H1 (cell line): ENCODE measurements at regions not wholly inside any gene's neighbourhood (a gene's known extent, or its start where the extent isn't known, plus 50 kb on each side); places are given as distances from the start of the nearest gene placed in this dataset.

Source experiments
- CTCF ChIA-PET: fragments of 300-600 bp; sonication (Branson Sonifier 250); formaldehyde crosslinking; loops from one replicate; lab custom pipeline; 2021; ENCODE audit not compliant: partially characterized antibody; lab: Charles Lee
- POLR2A ChIA-PET: fragments of 300-600 bp; sonication (Branson Sonifier 250); formaldehyde crosslinking; loops from one replicate; lab custom pipeline; 2021; ENCODE audit warnings: inconsistent platforms; ENCODE audit not compliant: partially characterized antibody; lab: Charles Lee
- DNase-seq, 2 experiments: peaks; one replicate each; pipeline versions ENCODE4 v3.0.0 to v3.0.0-alpha.2; 2010 to 2022; ENCODE audit warnings: low spot score in 2 of 2, low read depth in 1 of 2, mixed read lengths in 1 of 2
- FAIRE-seq: peaks from 2 replicates; lab custom pipeline; 2011; peaks lifted over from hg19 to GRCh38; lab: Jason Lieb, UNC
- H2AFZ ChIP-seq: 2 replicates; pipeline ENCODE4 v1.8.1; 2012; ENCODE audit warnings: low read length, inconsistent platforms
- H2AK5ac ChIP-seq: 2 replicates; pipeline ENCODE4 v1.6.1; 2013; ENCODE audit warnings: low read depth, low read length
- H2BK120ac ChIP-seq: replicated peaks from 2 replicates; pipeline ENCODE3; 2013; ENCODE audit warnings: low read depth, low read length, inconsistent platforms
- H2BK12ac ChIP-seq: 2 replicates; pipeline ENCODE4 v1.6.1; 2013; ENCODE audit warnings: low read depth, low read length
- H2BK15ac ChIP-seq: 2 replicates; pipeline ENCODE4 v1.6.1; 2013; ENCODE audit warnings: low read length
- H2BK20ac ChIP-seq: 2 replicates; pipeline ENCODE4 v1.6.1; 2013; ENCODE audit warnings: low read length
- H2BK5ac ChIP-seq: 2 replicates; pipeline ENCODE4 v1.6.1; 2013; ENCODE audit warnings: low read depth, low read length
- H3K14ac ChIP-seq: 2 replicates; pipeline ENCODE4 v1.6.1; 2013; ENCODE audit warnings: inconsistent platforms; ENCODE audit not compliant: insufficient read length
- H3K18ac ChIP-seq: 2 replicates; pipeline ENCODE4 v1.6.1; 2013; ENCODE audit warnings: low read length; ENCODE audit errors: extremely low read depth
- H3K23ac ChIP-seq: 2 replicates; pipeline ENCODE4 v1.6.1; 2013; ENCODE audit warnings: inconsistent platforms; ENCODE audit not compliant: insufficient read length
- H3K23me2 ChIP-seq: 2 replicates; pipeline ENCODE4 v1.6.1; 2013; ENCODE audit warnings: low read depth, low read length
- H3K27ac ChIP-seq: 2 replicates; pipeline ENCODE4 v1.6.1; 2011; ENCODE audit warnings: low read depth, low read length, inconsistent platforms
- H3K27me3 ChIP-seq, 4 experiments: replicated peaks in 1 of 4; 1 replicate in 1 of 4; 2 replicates in 3 of 4; pipeline versions ENCODE4 v1.6.1 to v1.8.1; 2011 to 2013; ENCODE audit warnings: low read length in 3 of 4, mild to moderate bottlenecking in 3 of 4, inconsistent platforms in 2 of 4, mixed read lengths in 2 of 4, moderate library complexity in 1 of 4; ENCODE audit not compliant: control insufficient read depth in 3 of 4, insufficient read depth in 3 of 4; ENCODE audit errors: extremely low read depth in 1 of 4
- H3K36me3 ChIP-seq, 4 experiments: 2 replicates each; pipeline versions ENCODE4 v1.6.1 to v1.8.1; 2011 to 2013; ENCODE audit warnings: mild to moderate bottlenecking in 4 of 4, low read length in 3 of 4, moderate library complexity in 2 of 4, control low read depth in 1 of 4, inconsistent platforms in 1 of 4; ENCODE audit not compliant: insufficient read depth in 4 of 4, control insufficient read depth in 2 of 4
- H3K4ac ChIP-seq: replicated peaks from 2 replicates; pipeline ENCODE3; 2013; ENCODE audit warnings: low read length, low read depth, mixed read lengths, inconsistent platforms; ENCODE audit not compliant: insufficient read length
- H3K4me1 ChIP-seq, 4 experiments: replicated peaks in 1 of 4; 1 replicate in 1 of 4; 2 replicates in 3 of 4; pipeline versions ENCODE4 v1.6.1 to v1.8.1; 2011 to 2013; ENCODE audit warnings: low read length in 3 of 4, inconsistent platforms in 2 of 4, mixed read lengths in 1 of 4; ENCODE audit not compliant: insufficient read depth in 4 of 4, control insufficient read depth in 3 of 4
- H3K4me2 ChIP-seq, 2 experiments: 2 replicates each; pipeline versions ENCODE4 v1.6.1 to v1.8.1; 2011 to 2013; ENCODE audit warnings: low read depth in 2 of 2, low read length in 2 of 2, control low read depth in 1 of 2, inconsistent platforms in 1 of 2, mild to moderate bottlenecking in 1 of 2; ENCODE audit not compliant: insufficient read depth in 1 of 2
- H3K4me3 ChIP-seq, 4 experiments: fragments of 200-600, 300-600 bp in 1 of 4; sonication (generic), shearing (Covaris generic), sonication (Bioruptor Twin) in 1 of 4; 2 replicates each; pipeline versions ENCODE4 v1.5.1 to v1.8.1; 2011 to 2016; ENCODE audit warnings: low read length in 4 of 4, low read depth in 3 of 4, control low read depth in 2 of 4, inconsistent platforms in 2 of 4, mild to moderate bottlenecking in 2 of 4, mixed read lengths in 1 of 4, moderate library complexity in 1 of 4; ENCODE audit not compliant: insufficient read depth in 2 of 4; ENCODE audit errors: extremely low read depth in 1 of 4
- H3K56ac ChIP-seq: replicated peaks from 2 replicates; pipeline ENCODE3; 2013; ENCODE audit warnings: low read depth, mild to moderate bottlenecking, mixed read lengths, low read length, inconsistent platforms; ENCODE audit not compliant: insufficient read length
- H3K79me1 ChIP-seq: 2 replicates; pipeline ENCODE4 v1.6.1; 2013; ENCODE audit warnings: low read depth, low read length, control low read depth
- H3K79me2 ChIP-seq, 2 experiments: 2 replicates each; pipeline versions ENCODE4 v1.6.1 to v1.8.1; 2012 to 2013; ENCODE audit warnings: low read length in 2 of 2, mild to moderate bottlenecking in 2 of 2, inconsistent platforms in 1 of 2; ENCODE audit not compliant: insufficient read depth in 2 of 2, control insufficient read depth in 1 of 2
- H3K9ac ChIP-seq, 4 experiments: replicated peaks in 1 of 4; 1 replicate in 1 of 4; 2 replicates in 3 of 4; pipeline versions ENCODE4 v1.6.1 to v1.8.1; 2011 to 2013; ENCODE audit warnings: low read depth in 3 of 4, low read length in 3 of 4, control low read depth in 2 of 4, mild to moderate bottlenecking in 2 of 4, moderate library complexity in 2 of 4, inconsistent platforms in 1 of 4; ENCODE audit errors: extremely low read depth in 1 of 4
- H3K9me3 ChIP-seq, 2 experiments: 2 replicates each; pipeline versions ENCODE4 v1.6.1 to v1.8.1; 2012 to 2013; ENCODE audit warnings: mild to moderate bottlenecking in 2 of 2, moderate library complexity in 2 of 2, control low read depth in 1 of 2, inconsistent platforms in 1 of 2, low read depth in 1 of 2, low read length in 1 of 2, mixed read lengths in 1 of 2; ENCODE audit not compliant: insufficient read depth in 2 of 2
- H4K20me1 ChIP-seq, 2 experiments: replicated peaks in 1 of 2; 2 replicates each; pipeline versions ENCODE3 to v1.8.1; 2011 to 2013; ENCODE audit warnings: inconsistent platforms in 2 of 2, low read length in 2 of 2, mild to moderate bottlenecking in 1 of 2; ENCODE audit not compliant: insufficient read depth in 2 of 2, control insufficient read depth in 1 of 2
- H4K5ac ChIP-seq: 2 replicates; pipeline ENCODE4 v1.6.1; 2013; ENCODE audit warnings: low read length, low read depth, mixed read lengths, inconsistent platforms; ENCODE audit not compliant: insufficient read length
- H4K8ac ChIP-seq: 2 replicates; pipeline ENCODE4 v1.8.0; 2013; ENCODE audit warnings: mild to moderate bottlenecking, moderate library complexity, low read length, inconsistent platforms; ENCODE audit not compliant: insufficient read depth; ENCODE audit errors: extremely low read depth
- H4K91ac ChIP-seq: replicated peaks from 2 replicates; pipeline ENCODE3; 2013; ENCODE audit warnings: low read length, mixed read lengths, inconsistent platforms; ENCODE audit not compliant: insufficient read length
- BCL11A ChIP-seq, 2 experiments: IDR thresholded peaks; one replicate each; pipeline ENCODE4 v1.6.1; 2011; ENCODE audit warnings: low read depth in 2 of 2, low read length in 2 of 2, mild to moderate bottlenecking in 2 of 2
- CBX8 ChIP-seq: fragments of 300-800, 300-1000 bp; sonication (generic); IDR thresholded peaks from 2 replicates; pipeline ENCODE4 v1.7.1; 2016; ENCODE audit warnings: low read depth, low read length, borderline replicate concordance
- EZH2 ChIP-seq: fragments of 200-600 bp; sonication (generic); IDR thresholded peaks from 2 replicates; pipeline ENCODE4 v1.7.1; 2012; ENCODE audit warnings: low read depth, mild to moderate bottlenecking, moderate library complexity, low read length, inconsistent platforms; ENCODE audit not compliant: severe bottlenecking
- GABPA ChIP-seq: IDR thresholded peaks from 2 replicates; pipeline ENCODE4 v1.6.1; 2011; ENCODE audit warnings: mild to moderate bottlenecking, low read length, moderate library complexity, borderline replicate concordance; ENCODE audit not compliant: insufficient read depth
- JUND ChIP-seq: IDR thresholded peaks from 2 replicates; pipeline ENCODE4 v1.6.1; 2011; ENCODE audit warnings: mild to moderate bottlenecking, improper control_type of control experiment, low read length
- MAFK ChIP-seq: IDR thresholded peaks from 2 replicates; pipeline ENCODE4 v1.6.1; 2012; ENCODE audit warnings: low read depth, mild to moderate bottlenecking, improper control_type of control experiment, low read length
- POLR2A ChIP-seq, 2 experiments: IDR thresholded peaks; 1 replicate in 1 of 2; 2 replicates in 1 of 2; pipeline ENCODE4 v1.6.1; 2011; ENCODE audit warnings: low read depth in 2 of 2, low read length in 2 of 2, mild to moderate bottlenecking in 2 of 2; ENCODE audit errors: control extremely low read depth in 1 of 2
- POU5F1 ChIP-seq: IDR thresholded peaks from 2 replicates; pipeline ENCODE4 v1.6.1; 2011; ENCODE audit warnings: low read depth, mild to moderate bottlenecking, low read length, moderate library complexity
- SP2 ChIP-seq: IDR thresholded peaks from 2 replicates; pipeline ENCODE4 v1.6.1; 2012; ENCODE audit warnings: mild to moderate bottlenecking, low read length, inconsistent platforms
- SUZ12 ChIP-seq: fragments of 200-600 bp; sonication (generic); IDR thresholded peaks from 2 replicates; pipeline ENCODE4 v1.6.1; 2012; ENCODE audit warnings: mild to moderate bottlenecking, inconsistent platforms, low read length, moderate library complexity, mixed read lengths
- TBP ChIP-seq: IDR thresholded peaks from 2 replicates; pipeline ENCODE4 v1.6.1; 2011; ENCODE audit warnings: low read depth, low read length, improper control_type of control experiment
- YY1 ChIP-seq: IDR thresholded peaks from 2 replicates; pipeline ENCODE4 v1.6.1; 2011; ENCODE audit warnings: low read depth, mild to moderate bottlenecking, low read length
- ZNF274 ChIP-seq: IDR thresholded peaks from 2 replicates; pipeline ENCODE4 v1.7.0; 2012; ENCODE audit warnings: low read length, borderline replicate concordance; ENCODE audit errors: extremely low read depth
- WGBS, 2 experiments: shearing (Covaris generic) in 1 of 2; methylation state at CpG; one replicate each; pipeline versions ENCODE4 v1.1.6 to v1.1.7; 2013 to 2015; ENCODE audit warnings: low lambda C conversion rate in 2 of 2, mixed read lengths in 2 of 2, inconsistent platforms in 1 of 2, low coverage in 1 of 2, missing lambda C conversion rate in 1 of 2; ENCODE audit not compliant: insufficient replicate concordance in 2 of 2, insufficient coverage in 1 of 2, insufficient read length in 1 of 2; ENCODE audit errors: extremely low coverage in 1 of 2, missing lambda C conversion rate in 1 of 2; 5-methylcytosine and 5-hydroxymethylcytosine counted together

- CTCF ChIA-PET, result interaction anchor here (0.5 to 1.9 kb wide), 4 partner anchors 9 to 800 kb away, joined by 3 to 4 read pairs (median 4); no protein-coding TSS in a partner anchor
- H2BK15ac ChIP-seq, result no peak overlapping the region
- no peak overlapping the region for H3K4me2 ChIP-seq
- no peaks in the 10 kb centered on the region for H3K9me3 ChIP-seq
- H3K18ac ChIP-seq, result no peak overlapping the region
- no peaks in the 10 kb centered on the region for H3K79me2 ChIP-seq
- H2AK5ac ChIP-seq, result no peak overlapping the region
- H2BK12ac ChIP-seq, result no peak overlapping the region
- H2AFZ ChIP-seq, result no peak overlapping the region
- H2BK5ac ChIP-seq, result no peak overlapping the region
- 82 to 100% methylated on average over 1 to 9 of the region's 9 CpGs for WGBS, 2 experiments
- H4K91ac ChIP-seq, result no peak overlapping the region
- H3K4me1 ChIP-seq, result no peaks in the 10 kb centered on the region
- H4K8ac ChIP-seq, result no peak overlapping the region
- no peak overlapping the region for H3K14ac ChIP-seq
- no peak for DNase-seq
- POLR2A ChIA-PET, result no interaction called here
- H3K36me3 ChIP-seq, result no peaks in the 10 kb centered on the region
- no peak overlapping the region for H3K27ac ChIP-seq
- no peak overlapping the region for H2BK120ac ChIP-seq
- H3K79me1 ChIP-seq, result no peaks in the 10 kb centered on the region
- no peak overlapping the region for H3K9ac ChIP-seq
- no peak for FAIRE-seq
- no peak overlapping the region for H4K5ac ChIP-seq
- no peaks in the 10 kb centered on the region for H4K20me1 ChIP-seq
- H3K4me3 ChIP-seq, result no peak overlapping the region
- no peak for TF ChIP-seq SUZ12
- no peak for TF ChIP-seq GABPA
- TF ChIP-seq ZNF274, result no peak
- TF ChIP-seq CBX8, result no peak
- TF ChIP-seq JUND, result no peak
- no peak for TF ChIP-seq YY1
- no peak for TF ChIP-seq BCL11A (IDR thresholded peaks at IDR 0.05; ENCODE audit: low read depth in 2 of 2, low read length in 2 of 2)
- no peak for TF ChIP-seq EZH2
- no peak for TF ChIP-seq POU5F1
- TF ChIP-seq MAFK, result no peak
- no peak for TF ChIP-seq SP2
- no peak for TF ChIP-seq TBP
- TF ChIP-seq POLR2A (IDR thresholded peaks at IDR 0.05; ENCODE audit: control extremely low read depth in 1 of 2, low read depth in 2 of 2, low read length in 2 of 2), result no peak
- H3K4ac ChIP-seq, result no peak overlapping the region
- H2BK20ac ChIP-seq, result no peak overlapping the region
- H3K23ac ChIP-seq, result no peak overlapping the region
- H3K27me3 ChIP-seq, result no peaks in the 10 kb centered on the region
- H3K23me2 ChIP-seq, result peaks cover 2% of the 10 kb centered on the region; the same call in 1 of the 2 replicates
- H3K56ac ChIP-seq, result no peak overlapping the region
These were observed 113.7 kb downstream of the OSR1 start for GRCh38 chr2:19244460-19245363.
